HG03025 (cell line): ENCODE measurements at regions not wholly inside any gene's neighbourhood (a gene's known extent, or its start where the extent isn't known, plus 50 kb on each side); places are given as distances from the start of the nearest gene placed in this dataset.
"Not testable (repeated sequence)": the region's sequence is repeated elsewhere in the genome, so short reads cannot be mapped to it uniquely, and the experiment has no call there.

ENCODE experiments used
- ATAC-seq: cut with Tn5 transposase; IDR thresholded peaks from one replicate; pipeline ENCODE4 v1.9.1; 2021; ENCODE audit warnings: mild to moderate bottlenecking, moderate library complexity; ENCODE audit not compliant: unreplicated experiment, low FRiP score

DNA sequence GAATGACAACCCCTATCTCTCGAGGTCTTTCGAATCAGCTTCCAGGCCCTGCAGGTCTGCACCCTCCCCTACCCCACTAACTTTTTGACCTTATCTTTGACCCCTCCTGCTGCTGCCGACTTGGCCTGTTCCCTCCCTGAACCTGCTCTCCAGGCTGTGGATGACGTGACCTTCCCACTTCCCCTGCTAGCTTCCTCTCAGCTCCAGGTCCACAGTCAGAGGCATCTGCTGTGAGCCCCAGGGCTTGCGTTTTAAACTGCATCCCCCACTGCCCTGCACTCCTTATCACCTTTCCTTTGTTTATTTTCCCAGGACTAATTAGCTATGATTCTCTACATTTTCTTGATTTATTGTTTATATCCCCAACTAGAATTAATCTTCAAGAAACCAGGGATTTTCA, 71.2 kb upstream of the ALKAL2 start:
- no peak for ATAC-seq

DNA sequence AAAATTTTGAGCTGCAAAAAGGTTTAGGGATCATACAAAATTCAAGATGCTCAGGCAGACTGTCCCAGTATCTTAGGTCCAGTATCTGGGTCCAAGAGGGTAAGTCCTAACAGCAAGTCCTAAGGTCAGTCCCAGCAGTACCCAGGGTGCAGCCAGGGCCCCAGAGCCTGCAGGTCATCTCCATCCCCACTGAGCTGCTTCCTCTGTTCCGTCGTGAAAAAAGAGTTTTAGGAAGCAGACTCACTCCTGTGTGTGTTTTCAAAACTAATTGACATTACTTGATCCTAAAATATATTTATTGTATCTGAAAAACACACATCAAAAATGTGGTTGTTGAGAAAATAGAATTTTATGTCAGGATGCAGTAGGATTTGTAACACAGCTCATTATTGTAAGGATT, 69.9 kb upstream of the ALKAL2 start:
- no peak for ATAC-seq

DNA sequence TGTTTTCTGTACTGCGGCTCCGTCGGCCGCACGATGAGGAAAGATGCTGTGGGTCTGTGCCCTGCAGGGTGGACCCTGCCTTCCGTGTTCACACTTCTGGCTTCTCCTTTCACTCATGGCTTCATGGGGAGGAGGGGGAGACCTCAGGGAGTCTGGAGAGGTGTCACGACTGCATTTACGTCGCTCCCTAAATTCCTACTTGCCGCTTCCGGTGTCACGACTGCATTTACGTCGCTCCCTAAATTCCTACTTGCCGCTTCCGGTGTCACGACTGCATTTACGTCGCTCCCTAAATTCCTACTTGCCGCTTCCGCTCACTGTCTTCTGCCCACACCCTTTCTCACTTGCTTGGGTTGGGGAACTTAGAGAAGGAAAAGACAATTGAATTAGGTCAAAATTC, 68.4 kb upstream of the ALKAL2 start:
- not testable (repeated sequence) for ATAC-seq

DNA sequence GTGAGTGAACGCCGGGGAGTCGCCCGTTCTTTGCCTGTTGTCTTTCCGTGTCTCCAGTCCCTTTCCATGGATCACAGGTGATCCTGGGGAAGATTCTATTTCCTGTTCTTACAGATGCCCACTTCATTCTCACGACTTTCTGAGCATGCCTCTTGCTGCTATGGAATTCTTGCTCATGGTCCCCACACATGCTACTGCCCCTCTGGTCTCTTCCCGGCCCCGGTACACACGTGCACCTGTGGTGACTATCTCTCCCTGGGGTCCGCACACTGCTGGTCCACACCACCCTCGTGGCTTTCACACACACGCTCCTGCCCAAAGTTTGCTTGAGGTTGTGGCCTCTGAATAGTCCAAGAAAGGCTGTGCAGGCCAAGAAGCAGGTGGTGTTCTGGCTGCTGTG, 67.9 kb upstream of the ALKAL2 start:
- ATAC-seq, result no peak

DNA sequence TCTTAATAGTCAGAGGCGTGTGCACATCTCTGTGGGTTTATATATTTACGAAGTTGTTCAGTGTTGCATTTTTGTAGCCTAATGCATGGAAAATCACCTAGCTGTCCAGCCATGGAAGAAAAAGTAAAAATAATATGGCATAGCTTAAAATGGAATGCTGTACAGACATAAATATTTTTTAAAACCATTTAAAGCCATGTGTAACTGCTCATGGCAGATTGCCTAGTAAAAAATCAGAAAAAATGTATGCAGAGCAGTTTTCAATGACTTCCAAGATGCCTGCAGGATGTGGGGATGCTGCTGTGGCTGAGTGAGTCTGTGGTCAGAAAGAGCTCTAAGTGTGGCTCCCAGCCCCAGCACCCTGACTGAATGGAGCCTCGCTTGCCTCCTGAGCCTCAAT, 64.8 kb upstream of the ALKAL2 start:
- no peak for ATAC-seq

DNA sequence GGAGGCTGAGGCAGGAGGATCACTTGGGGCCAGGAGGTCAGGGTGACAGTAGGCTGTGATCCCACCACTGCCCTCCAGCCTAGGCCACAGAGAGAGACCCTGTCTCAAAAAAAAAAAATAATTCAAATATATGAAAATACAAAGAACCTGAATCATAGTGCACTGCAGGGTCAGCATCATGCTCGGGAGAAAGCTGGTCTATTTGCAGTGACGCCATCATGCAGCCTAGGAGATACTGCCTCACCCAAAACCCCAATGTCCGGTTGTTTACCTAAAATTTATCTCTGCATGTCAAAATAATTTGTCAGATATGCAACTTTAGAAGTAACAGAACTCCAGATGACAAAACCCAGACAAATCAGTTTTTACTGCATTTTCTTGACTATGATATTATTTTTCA, 61.5 kb upstream of the ALKAL2 start:
- ATAC-seq, result no peak

DNA sequence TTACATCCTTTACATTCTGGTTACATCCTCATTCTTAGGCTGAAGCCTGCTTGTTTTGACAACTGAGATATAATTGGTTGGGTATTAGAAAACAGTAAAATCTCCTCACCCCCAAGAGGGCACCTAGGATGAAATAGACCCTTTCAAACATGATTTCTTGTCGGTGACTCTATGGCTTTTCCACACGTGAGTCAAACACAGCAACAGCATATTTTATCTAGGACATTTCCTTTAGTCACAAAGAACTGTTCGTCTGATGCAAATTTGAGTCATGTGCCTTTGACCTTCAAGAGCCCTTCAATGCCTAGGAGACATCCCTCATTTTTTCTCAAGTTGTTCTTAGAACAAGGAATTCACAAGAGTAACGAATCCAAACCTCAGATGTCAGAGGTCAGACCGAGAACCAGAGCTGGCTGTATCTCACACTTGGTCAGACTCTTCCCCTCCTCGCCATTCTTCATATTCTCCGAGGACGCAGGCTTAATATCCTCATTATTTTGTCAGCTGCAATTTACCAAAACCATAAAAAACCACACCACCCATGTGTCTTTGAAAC, 60.5 kb upstream of the ALKAL2 start:
- no peak for ATAC-seq

DNA sequence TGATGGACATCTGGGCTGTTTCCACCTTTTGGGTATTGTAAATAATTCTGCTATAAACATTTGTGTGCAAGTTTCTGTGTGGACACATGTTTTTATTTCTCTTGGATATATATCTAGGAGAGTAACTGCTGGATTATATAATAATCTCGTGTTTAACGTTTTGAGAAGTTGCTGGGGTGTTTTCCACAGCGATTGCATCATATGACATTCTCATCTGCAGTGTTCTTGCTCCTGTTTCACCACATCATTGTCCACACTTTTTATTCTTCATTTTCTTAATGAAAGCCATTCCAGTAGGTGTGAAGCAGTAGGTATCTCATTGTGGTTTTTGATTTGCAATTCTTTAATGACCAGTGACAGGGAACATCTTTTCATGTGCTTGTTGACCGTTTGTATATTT, 56.9 kb upstream of the ALKAL2 start:
- ATAC-seq, result no peak

DNA sequence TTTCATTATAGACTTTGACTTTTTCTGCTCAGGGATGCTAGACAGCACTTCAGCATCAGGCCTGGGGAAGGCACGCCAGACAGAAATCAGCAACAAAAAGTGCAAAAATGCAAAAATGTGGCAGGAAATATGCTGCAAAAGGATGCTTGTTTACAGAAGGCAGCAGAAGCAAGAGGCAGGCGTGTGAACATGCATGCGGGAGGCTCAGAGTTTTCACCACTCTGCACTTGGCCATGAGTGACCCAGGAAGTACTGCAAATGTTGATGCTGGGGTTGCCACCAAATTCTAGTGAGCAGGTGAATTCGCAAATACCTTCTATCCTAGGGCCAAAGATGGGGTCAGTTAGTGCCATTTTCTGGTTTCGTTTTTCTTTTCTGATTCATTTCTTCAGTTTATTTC, 55.5 kb upstream of the ALKAL2 start:
- ATAC-seq, result no peak

DNA sequence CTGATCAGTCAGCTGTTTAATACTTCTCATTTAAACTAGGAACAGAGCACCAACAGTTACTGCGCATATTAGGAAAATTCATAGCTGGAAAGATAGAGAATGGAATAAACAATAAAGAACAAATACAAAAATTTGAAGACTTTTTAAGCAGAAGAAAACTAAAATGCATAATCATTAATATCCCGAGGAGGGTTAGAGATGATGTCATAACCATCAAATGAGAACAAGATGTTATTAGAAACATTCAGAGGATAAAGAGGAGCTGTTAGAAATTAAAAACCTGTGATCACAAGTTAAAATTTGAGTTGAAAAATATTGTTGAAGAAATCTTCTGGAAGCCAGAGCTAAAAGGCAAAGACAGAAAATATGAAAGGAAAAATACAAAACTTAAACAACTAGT, 54.0 kb upstream of the ALKAL2 start:
- ATAC-seq, result no peak

DNA sequence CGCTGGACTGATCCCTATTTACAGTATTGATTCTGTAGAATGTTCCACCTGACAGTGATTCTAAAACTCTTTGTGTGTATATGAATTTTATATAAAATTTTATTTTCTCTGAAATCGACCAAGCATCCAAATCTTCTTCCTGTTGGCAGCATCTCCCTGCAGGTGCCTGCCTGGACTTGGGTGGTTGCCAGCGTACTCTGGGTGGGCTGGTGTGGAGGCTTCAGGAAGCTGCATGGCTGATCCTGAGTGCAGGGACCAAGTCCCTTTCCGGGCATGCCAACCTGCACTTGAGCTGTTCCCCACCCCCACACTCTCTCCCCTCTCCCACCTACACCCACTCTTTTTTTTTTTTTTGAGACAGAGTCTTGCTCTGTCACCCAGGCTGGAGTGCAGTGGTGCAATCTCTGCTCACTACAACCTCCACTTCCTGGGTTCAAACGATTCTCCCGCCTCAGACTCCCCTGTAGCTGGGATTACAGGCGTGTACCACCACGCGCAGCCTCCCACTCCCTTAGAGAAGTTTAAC, 53.2 kb upstream of the ALKAL2 start:
- ATAC-seq, result no peak
